Fibroblast of peridontal ligament (primary cell): ENCODE measurements at regions not wholly inside any gene's neighbourhood (a gene's known extent, or its start where the extent isn't known, plus 50 kb on each side); places are given as distances from the start of the nearest gene placed in this dataset.

ENCODE experiments used
- DNase-seq: peaks from one replicate; pipeline ENCODE4 v3.0.0-alpha.2; 2010; ENCODE audit errors: extremely low read depth

GRCh38 chr2:12284037-12284436 lies 432.7 kb upstream of the TRIB2 start:
- no peak for DNase-seq

DNA sequence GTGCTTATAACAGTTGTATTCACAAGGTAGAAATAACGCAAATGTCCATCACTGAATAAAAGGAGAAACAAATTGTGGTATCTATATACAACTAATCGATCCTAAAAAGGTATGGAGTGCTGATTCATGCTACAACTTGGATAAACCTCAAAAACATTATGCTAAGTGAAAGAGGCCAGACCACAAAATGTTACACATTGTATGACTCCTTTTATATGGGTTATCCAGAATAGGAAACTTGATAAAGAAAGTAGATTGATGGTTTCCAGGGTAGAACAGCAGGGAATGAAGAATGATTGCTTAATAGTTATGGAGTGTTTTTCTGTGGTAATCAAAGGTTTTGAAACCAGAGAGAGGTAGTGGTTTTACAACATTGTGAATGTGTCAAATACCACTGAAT lies 432.2 kb upstream of the TRIB2 start:
- peak; percentile 80 for DNase-seq

- no peak for DNase-seq
These were observed 430.4 kb upstream of the TRIB2 start for GRCh38 chr2:12286347-12286746.

DNA sequence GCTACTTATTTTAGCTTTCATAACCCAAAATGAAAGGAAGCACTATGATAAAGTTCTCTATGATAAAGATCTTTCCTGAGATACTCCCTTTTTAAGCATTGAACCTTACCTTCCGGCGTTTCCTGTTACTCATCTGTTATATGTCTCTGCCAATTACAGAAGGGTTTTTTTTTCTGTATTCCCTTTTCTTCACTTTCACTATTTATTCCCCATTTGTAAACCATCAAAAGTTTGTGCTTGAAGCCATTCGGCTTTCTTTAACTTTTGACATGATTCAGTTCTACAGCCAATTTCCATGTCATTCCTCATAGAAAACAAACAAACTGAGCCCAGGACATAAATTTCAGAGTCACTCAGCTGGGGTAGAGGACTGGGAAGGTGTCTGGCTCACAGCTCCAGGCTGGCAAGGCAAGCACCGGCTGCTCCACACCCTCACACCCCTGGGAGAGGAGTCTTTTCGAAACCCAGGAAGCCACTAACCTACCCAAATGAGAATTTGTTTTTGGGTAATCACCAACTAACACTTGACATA lies 429.4 kb upstream of the TRIB2 start:
- no peak for DNase-seq

DNA sequence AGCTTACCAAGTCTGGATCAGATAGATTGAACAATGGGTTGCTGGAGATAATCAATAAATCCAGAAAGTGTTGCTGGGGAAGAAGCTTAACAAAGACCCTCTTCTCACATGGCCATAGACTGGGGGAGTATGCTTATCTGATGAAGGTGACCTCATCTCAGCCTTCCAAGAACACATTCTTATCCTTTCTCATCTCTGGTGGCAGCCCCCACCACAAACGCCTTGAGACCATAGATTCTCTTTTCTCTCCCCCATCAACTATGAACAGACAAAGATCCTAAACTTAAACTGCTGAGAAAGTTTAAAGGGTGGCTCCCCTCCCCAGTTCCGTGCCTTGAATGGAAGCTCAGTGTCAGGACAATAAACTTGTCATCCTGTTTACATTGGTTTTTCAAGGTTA lies 428.7 kb upstream of the TRIB2 start:
- no peak for DNase-seq

- DNase-seq = no peak
These were observed 427.5 kb upstream of the TRIB2 start for GRCh38 chr2:12289120-12289802.

DNA sequence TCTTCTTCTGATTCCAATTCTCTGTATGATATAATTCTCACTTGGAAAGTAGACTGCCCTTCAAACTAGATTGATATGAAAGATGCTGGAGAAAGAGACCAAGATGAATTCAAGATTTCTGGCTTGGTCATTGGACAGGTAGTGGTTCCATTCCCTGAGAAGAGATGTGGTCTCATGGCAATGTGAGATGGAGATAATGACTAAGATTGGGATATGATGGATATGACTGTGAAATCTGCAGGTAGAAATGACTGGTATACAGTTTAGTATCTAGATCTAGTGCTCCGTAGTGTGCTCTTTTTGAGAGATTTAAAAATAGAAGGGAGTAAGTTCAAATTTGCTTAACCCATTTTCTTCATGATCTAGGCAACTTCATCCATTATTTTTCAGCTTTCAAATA lies 425.4 kb upstream of the TRIB2 start:
- no peak for DNase-seq

DNA sequence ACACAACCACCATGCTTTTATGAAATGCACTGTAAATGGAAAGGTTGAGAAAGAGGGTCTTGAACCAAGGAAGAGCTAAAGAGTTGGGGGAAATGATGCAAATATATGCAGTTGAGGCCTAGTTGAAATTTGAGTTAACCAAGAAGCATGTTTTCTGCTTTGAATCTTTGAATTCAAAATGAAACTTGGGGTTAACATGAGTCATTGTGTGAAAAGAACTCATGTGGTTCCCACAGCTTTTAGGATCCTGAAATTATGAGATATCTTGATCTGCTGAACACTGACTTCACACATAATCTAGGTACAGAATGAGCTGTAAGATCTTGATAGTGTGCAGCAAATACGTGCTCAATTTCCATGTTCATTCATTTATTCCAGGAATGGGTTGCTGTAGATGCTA lies 422.9 kb upstream of the TRIB2 start:
- no peak for DNase-seq

- no peak for DNase-seq
These were observed 420.7 kb upstream of the TRIB2 start for GRCh38 chr2:12295856-12296519.

DNA sequence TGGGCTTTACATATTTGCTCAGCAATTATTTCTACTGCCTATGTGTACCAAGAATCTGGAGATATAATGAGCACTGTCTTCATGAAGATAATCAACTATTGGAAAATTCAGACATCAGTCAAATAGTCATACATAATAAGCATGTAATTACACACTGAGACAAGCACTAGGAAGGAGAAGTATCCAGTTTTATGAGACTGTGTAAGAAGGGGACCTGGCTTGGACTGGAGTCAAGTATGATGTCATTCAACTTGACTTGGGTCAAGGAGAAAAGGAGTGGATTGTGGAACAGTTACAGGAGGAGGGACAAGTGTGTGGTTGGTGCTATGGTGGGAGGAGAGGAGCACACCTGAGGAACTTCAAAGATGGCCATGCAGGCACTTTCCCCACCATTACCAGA lies 419.8 kb upstream of the TRIB2 start:
- DNase-seq = no peak

GRCh38 chr2:12298352-12298751 lies 418.4 kb upstream of the TRIB2 start:
- no peak for DNase-seq

GRCh38 chr2:12299431-12299830 lies 417.3 kb upstream of the TRIB2 start:
- DNase-seq = no peak

- no peak for DNase-seq
These were observed 416.6 kb upstream of the TRIB2 start for GRCh38 chr2:12300019-12300602.

- no peak for DNase-seq
These were observed 415.8 kb upstream of the TRIB2 start for GRCh38 chr2:12300927-12301326.

GRCh38 chr2:12302140-12302539 lies 414.6 kb upstream of the TRIB2 start:
- DNase-seq = no peak

GRCh38 chr2:12302691-12303090 lies 414.0 kb upstream of the TRIB2 start:
- no peak for DNase-seq

GRCh38 chr2:12303181-12304030 lies 413.3 kb upstream of the TRIB2 start:
- DNase-seq = peak; percentile 92

DNA sequence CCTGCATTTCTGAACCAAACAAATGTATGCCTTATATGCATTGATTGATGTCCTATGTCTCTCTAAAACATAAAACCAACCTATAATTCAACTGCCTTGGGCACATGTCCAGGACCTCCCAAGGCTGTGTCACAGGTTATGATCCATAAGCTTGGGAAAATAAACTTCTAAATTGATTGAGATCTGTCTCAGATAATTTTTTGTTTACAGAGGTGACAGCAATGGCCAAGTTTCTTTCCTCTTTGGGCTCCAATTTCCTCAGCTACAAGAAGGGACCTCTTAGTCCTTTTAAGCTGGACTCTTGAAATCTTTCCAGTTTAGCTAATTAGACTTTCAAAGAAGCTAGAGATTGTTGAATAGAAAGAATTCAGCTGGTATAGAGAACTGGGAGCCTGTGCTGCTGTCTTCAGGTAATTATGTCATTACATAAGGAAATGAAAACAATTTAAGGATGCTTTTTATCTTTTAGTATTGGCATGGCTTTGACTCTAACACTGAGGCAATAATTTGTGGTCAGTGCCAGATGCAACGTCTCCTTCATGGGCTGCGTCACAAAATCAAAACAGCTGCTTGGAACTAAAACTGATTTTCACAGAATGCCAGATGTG lies 412.1 kb upstream of the TRIB2 start:
- DNase-seq = peak; percentile 90

DNA sequence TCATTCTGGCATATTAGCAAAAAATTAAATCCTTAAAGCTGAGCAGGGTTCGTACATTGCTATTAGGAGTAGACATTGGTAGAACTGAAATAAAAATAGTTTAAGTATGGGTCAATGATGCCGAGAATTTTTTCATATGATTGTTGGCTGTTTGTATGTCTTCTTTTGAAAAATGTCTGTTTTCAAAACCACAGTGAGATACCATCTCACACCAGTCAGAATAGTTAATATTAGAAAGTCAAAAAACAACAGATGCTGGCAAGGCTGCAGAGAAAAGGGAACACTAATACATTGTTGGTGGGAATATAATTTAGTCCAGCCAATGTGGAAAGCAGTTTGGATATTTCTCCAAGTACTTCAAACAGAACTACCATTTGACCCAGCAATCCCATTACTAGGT lies 410.8 kb upstream of the TRIB2 start:
- no peak for DNase-seq

DNA sequence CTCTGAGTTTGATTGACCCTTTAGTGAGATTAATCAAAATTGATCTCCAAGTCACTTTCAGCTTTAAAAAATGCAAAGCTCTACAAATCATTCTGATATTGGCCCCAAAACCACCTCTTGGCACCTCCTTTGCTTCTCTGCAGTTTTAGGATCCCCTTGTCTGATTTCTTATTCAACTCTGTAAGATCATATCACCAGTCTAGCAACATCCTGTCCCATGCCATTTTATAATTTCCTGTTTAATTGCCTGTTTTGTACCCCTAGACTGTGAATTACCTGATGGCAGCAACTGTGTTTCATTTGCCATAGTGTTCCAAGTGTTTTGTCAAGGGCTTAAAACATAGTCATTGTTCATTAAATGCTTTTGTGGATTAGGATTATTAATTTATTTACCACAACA lies 406.3 kb upstream of the TRIB2 start:
- no peak for DNase-seq

DNA sequence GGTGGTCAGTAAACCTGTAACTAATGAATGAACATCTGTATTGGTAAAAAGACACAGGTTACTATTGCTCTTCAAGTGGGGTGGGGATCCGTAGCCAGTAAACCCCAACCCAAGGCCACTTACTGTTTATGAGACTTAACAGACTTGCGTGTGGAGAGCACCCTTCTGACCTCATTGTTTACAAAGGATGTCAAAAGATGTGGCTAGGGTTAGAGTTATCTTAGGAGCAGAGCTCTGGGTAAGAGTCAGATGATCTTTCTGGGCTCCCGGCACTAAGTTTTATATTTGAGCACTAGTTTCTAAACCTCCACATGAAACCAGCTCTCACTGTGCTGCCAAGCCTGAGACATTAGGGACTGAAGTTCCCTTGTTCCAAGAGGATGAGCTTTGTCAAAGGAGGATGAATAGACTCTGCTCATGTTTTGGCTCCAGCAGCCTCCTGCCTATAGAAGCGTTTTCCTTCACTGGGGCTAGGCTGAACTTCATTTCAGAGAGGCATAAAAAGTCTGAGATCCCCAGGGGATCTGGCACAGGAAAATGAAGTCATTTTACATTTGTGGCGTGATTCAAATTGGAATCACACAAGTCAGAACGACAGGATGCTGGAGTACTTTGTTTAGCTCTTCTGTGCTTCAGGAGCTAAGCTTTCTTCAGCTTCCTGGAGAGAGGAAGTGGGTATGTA lies 403.1 kb upstream of the TRIB2 start:
- peak; percentile 22 for DNase-seq
